ENCODE measurements at regions not wholly inside any gene's neighbourhood (a gene's known extent, or its start where the extent isn't known, plus 50 kb on each side); places are given as distances from the start of the nearest gene placed in this dataset.

GRCh38 chr3:30443756-30444673, 162.4 kb upstream of the TGFBR2 start:
- DNase-seq (ENCODE audit: extremely low spot score): no peak
- ChIA-PET CTCF (no interaction called here), POLR2A (no interaction called here)
- TF ChIP-seq SP1 (IDR thresholded peaks at IDR 0.05) (no peak), ARNT (IDR thresholded peaks at IDR 0.05) (no peak), FOXA1 (IDR thresholded peaks at IDR 0.05) (no peak), PKNOX1 (IDR thresholded peaks at IDR 0.05) (no peak), ZNF384 (IDR thresholded peaks at IDR 0.05) (no peak), HDGF (IDR thresholded peaks at IDR 0.05; ENCODE audit: borderline replicate concordance) (no peak), SUZ12 (IDR thresholded peaks at IDR 0.05) (no peak), FOXK2 (IDR thresholded peaks at IDR 0.05) (no peak), NFRKB (IDR thresholded peaks at IDR 0.05) (no peak), ELF4 (IDR thresholded peaks at IDR 0.05) (no peak), LEF1 (IDR thresholded peaks at IDR 0.05; ENCODE audit: borderline replicate concordance) (no peak)

- CTCF ChIA-PET: no interaction called here
- DNase-seq (ENCODE audit: extremely low spot score): no peak
Measured at GRCh38 chr3:30448450-30449289, 157.7 kb upstream of the TGFBR2 start.

GRCh38 chr3:30449290-30449632, 157.1 kb upstream of the TGFBR2 start:
- TF ChIP-seq ELF4 (IDR thresholded peaks at IDR 0.05) (no peak), HDGF (IDR thresholded peaks at IDR 0.05; ENCODE audit: borderline replicate concordance) (no peak), BHLHE40 (IDR thresholded peaks at IDR 0.05; ENCODE audit: borderline replicate concordance) (no peak), ARNT (IDR thresholded peaks at IDR 0.05) (no peak), SP1 (IDR thresholded peaks at IDR 0.05) (no peak), CTBP1 (IDR thresholded peaks at IDR 0.05; ENCODE audit: borderline replicate concordance) (no peak), FOXM1 (IDR thresholded peaks at IDR 0.05; ENCODE audit: borderline replicate concordance) (no peak), SUZ12 (IDR thresholded peaks at IDR 0.05) (no peak), TARDBP (IDR thresholded peaks at IDR 0.05) (no peak), PKNOX1 (IDR thresholded peaks at IDR 0.05) (no peak), LEF1 (IDR thresholded peaks at IDR 0.05; ENCODE audit: borderline replicate concordance) (no peak), L3MBTL2 (conservative IDR thresholded peaks at IDR 0.05) (no peak), FOXK2 (IDR thresholded peaks at IDR 0.05) (no peak), FOXA1 (IDR thresholded peaks at IDR 0.05) (no peak), NFRKB (IDR thresholded peaks at IDR 0.05) (no peak), ZNF384 (IDR thresholded peaks at IDR 0.05) (no peak)
- POLR2A ChIA-PET: no interaction called here
- DNase-seq (ENCODE audit: extremely low spot score): no peak
- CTCF ChIA-PET: no interaction called here

More at GRCh38 chr3:30448450-30449289, 157.7 kb upstream of the TGFBR2 start:
- TF ChIP-seq FOXM1 (IDR thresholded peaks at IDR 0.05; ENCODE audit: borderline replicate concordance): no peak
- TF ChIP-seq BHLHE40 (IDR thresholded peaks at IDR 0.05; ENCODE audit: borderline replicate concordance): no peak
- TF ChIP-seq SP1 (IDR thresholded peaks at IDR 0.05): no peak
- TF ChIP-seq TARDBP (IDR thresholded peaks at IDR 0.05): no peak
- TF ChIP-seq ARNT (IDR thresholded peaks at IDR 0.05): no peak
- no peak for TF ChIP-seq L3MBTL2 (conservative IDR thresholded peaks at IDR 0.05)
- no peak for TF ChIP-seq NFRKB (IDR thresholded peaks at IDR 0.05)
- no peak for TF ChIP-seq ELF4 (IDR thresholded peaks at IDR 0.05)
- TF ChIP-seq CTBP1 (IDR thresholded peaks at IDR 0.05; ENCODE audit: borderline replicate concordance): no peak
- no peak for TF ChIP-seq ZNF384 (IDR thresholded peaks at IDR 0.05)
- no peak for TF ChIP-seq FOXA1 (IDR thresholded peaks at IDR 0.05)
- TF ChIP-seq FOXK2 (IDR thresholded peaks at IDR 0.05): no peak
- TF ChIP-seq LEF1 (IDR thresholded peaks at IDR 0.05; ENCODE audit: borderline replicate concordance): no peak
- TF ChIP-seq PKNOX1 (IDR thresholded peaks at IDR 0.05): no peak
- no peak for TF ChIP-seq HDGF (IDR thresholded peaks at IDR 0.05; ENCODE audit: borderline replicate concordance)
- TF ChIP-seq SUZ12 (IDR thresholded peaks at IDR 0.05): no peak
- POLR2A ChIA-PET: no interaction called here

- DNase-seq (ENCODE audit: extremely low spot score): no peak
- CTCF ChIA-PET: no interaction called here
- POLR2A ChIA-PET: no interaction called here
- TF ChIP-seq ARNT (IDR thresholded peaks at IDR 0.05) (no peak), TARDBP (IDR thresholded peaks at IDR 0.05) (no peak), ZNF384 (IDR thresholded peaks at IDR 0.05) (no peak), BHLHE40 (IDR thresholded peaks at IDR 0.05; ENCODE audit: borderline replicate concordance) (no peak), PKNOX1 (IDR thresholded peaks at IDR 0.05) (no peak)
Measured at GRCh38 chr3:30452446-30452845, 154.0 kb upstream of the TGFBR2 start.

- ChIA-PET CTCF (no interaction called here), POLR2A (no interaction called here)
- DNase-seq (ENCODE audit: extremely low spot score): no peak
- TF ChIP-seq SP1 (IDR thresholded peaks at IDR 0.05): no peak
- no peak for TF ChIP-seq ZNF384 (IDR thresholded peaks at IDR 0.05)
- no peak for TF ChIP-seq CTBP1 (IDR thresholded peaks at IDR 0.05; ENCODE audit: borderline replicate concordance)
- no peak for TF ChIP-seq BHLHE40 (IDR thresholded peaks at IDR 0.05; ENCODE audit: borderline replicate concordance)
- no peak for TF ChIP-seq ELF4 (IDR thresholded peaks at IDR 0.05)
- TF ChIP-seq FOXM1 (IDR thresholded peaks at IDR 0.05; ENCODE audit: borderline replicate concordance): no peak
- no peak for TF ChIP-seq ARNT (IDR thresholded peaks at IDR 0.05)
- TF ChIP-seq FOXK2 (IDR thresholded peaks at IDR 0.05): no peak
- no peak for TF ChIP-seq NFRKB (IDR thresholded peaks at IDR 0.05)
- no peak for TF ChIP-seq LEF1 (IDR thresholded peaks at IDR 0.05; ENCODE audit: borderline replicate concordance)
- TF ChIP-seq TARDBP (IDR thresholded peaks at IDR 0.05): no peak
- no peak for TF ChIP-seq PKNOX1 (IDR thresholded peaks at IDR 0.05)
- TF ChIP-seq L3MBTL2 (conservative IDR thresholded peaks at IDR 0.05): no peak
- TF ChIP-seq FOXA1 (IDR thresholded peaks at IDR 0.05): no peak
- no peak for TF ChIP-seq SUZ12 (IDR thresholded peaks at IDR 0.05)
- TF ChIP-seq HDGF (IDR thresholded peaks at IDR 0.05; ENCODE audit: borderline replicate concordance): no peak
Measured at GRCh38 chr3:30453360-30454039, 152.9 kb upstream of the TGFBR2 start.

Data from HEK293T (cell line).